ENCODE measurements at regions not wholly inside any gene's neighbourhood (a gene's known extent, or its start where the extent isn't known, plus 50 kb on each side); places are given as distances from the start of the nearest gene placed in this dataset.
"Not testable (repeated sequence)": the region's sequence is repeated elsewhere in the genome, so short reads cannot be mapped to it uniquely, and the experiment has no call there.

DNA sequence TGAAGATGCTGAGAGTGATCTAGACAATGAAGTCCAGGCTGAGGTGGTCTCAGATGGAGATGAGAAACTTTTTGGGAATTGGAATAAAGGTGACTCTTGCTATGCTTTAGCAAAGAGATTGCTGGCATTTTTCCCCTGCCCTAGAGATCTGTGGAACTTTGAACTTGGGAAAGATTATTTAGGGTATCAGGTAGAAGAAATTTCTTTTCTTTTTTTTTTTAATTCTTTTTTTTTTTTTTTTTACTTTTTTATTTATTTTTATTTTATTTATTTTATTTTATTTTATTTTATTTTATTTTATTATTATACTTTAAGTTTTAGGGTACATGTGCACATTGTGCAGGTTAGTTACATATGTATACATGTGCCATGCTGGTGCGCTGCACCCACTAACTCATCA, 59.5 kb upstream of the RPRM start:
- H2BK120ac ChIP-seq (replicated peaks; ENCODE audit: low read depth, low read length); H4K20me1 ChIP-seq (replicated peaks in 1 of 2; ENCODE audit: control insufficient read depth in 1 of 2, insufficient read depth in 2 of 2, low read length in 2 of 2); DNase-seq (ENCODE audit: low read depth in 1 of 2, low spot score in 2 of 2); FAIRE-seq; H4K8ac ChIP-seq (ENCODE audit: extremely low read depth, insufficient read depth, low read length); H3K18ac ChIP-seq (ENCODE audit: extremely low read depth, low read length); H2BK5ac ChIP-seq (ENCODE audit: low read depth, low read length); H2AK5ac ChIP-seq (ENCODE audit: low read depth, low read length); H3K4me2 ChIP-seq (ENCODE audit: insufficient read depth in 1 of 2, low read depth in 2 of 2, low read length in 2 of 2); H3K23me2 ChIP-seq (ENCODE audit: low read depth, low read length); POLR2A ChIA-PET (ENCODE audit: partially characterized antibody); H3K27ac ChIP-seq (ENCODE audit: low read depth, low read length); H3K79me2 ChIP-seq (ENCODE audit: control insufficient read depth in 1 of 2, insufficient read depth in 2 of 2, low read length in 2 of 2); H2AFZ ChIP-seq (ENCODE audit: low read length); H2BK15ac ChIP-seq (ENCODE audit: low read length); H3K27me3 ChIP-seq (replicated peaks in 1 of 4; ENCODE audit: control insufficient read depth in 3 of 4, extremely low read depth in 1 of 4, insufficient read depth in 3 of 4, low read length in 3 of 4); H4K91ac ChIP-seq (replicated peaks; ENCODE audit: insufficient read length, low read length); CTCF ChIA-PET (ENCODE audit: partially characterized antibody); H3K79me1 ChIP-seq (ENCODE audit: low read depth, low read length); H3K36me3 ChIP-seq (ENCODE audit: control insufficient read depth in 2 of 4, insufficient read depth in 4 of 4, low read length in 3 of 4); H3K56ac ChIP-seq (replicated peaks; ENCODE audit: insufficient read length, low read depth, low read length); H3K4me3 ChIP-seq (ENCODE audit: extremely low read depth in 1 of 4, insufficient read depth in 2 of 4, low read depth in 3 of 4, low read length in 4 of 4); H2BK20ac ChIP-seq (ENCODE audit: low read length); H3K4ac ChIP-seq (replicated peaks; ENCODE audit: insufficient read length, low read depth, low read length); H3K9ac ChIP-seq (replicated peaks in 1 of 4; ENCODE audit: extremely low read depth in 1 of 4, low read depth in 3 of 4, low read length in 3 of 4); H2BK12ac ChIP-seq (ENCODE audit: low read depth, low read length); H3K4me1 ChIP-seq (replicated peaks in 1 of 4; ENCODE audit: control insufficient read depth in 3 of 4, insufficient read depth in 4 of 4, low read length in 3 of 4); H4K5ac ChIP-seq (ENCODE audit: insufficient read length, low read depth, low read length); H3K23ac ChIP-seq (ENCODE audit: insufficient read length); H3K14ac ChIP-seq (ENCODE audit: insufficient read length): not testable (repeated sequence)
- no CpG with 5 or more reads among the region's 1 CpG for WGBS, 2 experiments (ENCODE audit: extremely low coverage in 1 of 2, insufficient coverage in 1 of 2, insufficient read length in 1 of 2, insufficient replicate concordance in 2 of 2, low coverage in 1 of 2, low lambda C conversion rate in 2 of 2, missing lambda C conversion rate in 1 of 2)
- H3K9me3 ChIP-seq (ENCODE audit: insufficient read depth in 2 of 2, low read depth in 1 of 2, low read length in 1 of 2): peaks cover 16 to 19% of the 10 kb centered on the region in 2 experiments
